ENCODE measurements at regions not wholly inside any gene's neighbourhood (a gene's known extent, or its start where the extent isn't known, plus 50 kb on each side); places are given as distances from the start of the nearest gene placed in this dataset.

DNA sequence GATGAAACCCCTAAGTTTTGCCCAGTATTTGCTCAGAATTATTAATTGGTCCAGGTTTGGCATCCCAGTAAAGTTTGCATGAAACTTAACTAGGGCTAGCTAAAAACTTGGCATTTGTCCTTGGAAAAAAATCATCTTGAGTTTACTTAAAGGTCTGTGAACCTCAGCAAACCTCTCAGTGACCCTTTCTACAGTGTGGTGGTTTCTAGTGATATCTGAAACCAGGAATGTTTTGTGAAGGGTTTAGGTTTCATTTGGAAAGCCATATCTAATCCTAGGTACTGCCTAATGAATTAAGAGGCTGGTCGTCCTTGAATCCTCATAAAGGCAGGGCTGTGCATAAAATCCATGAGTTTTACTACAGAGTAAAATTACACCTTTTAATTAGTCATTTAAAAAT lies 218.5 kb upstream of the ANKRD50 start:
- no peak for TF ChIP-seq TAF1 (IDR thresholded peaks at IDR 0.05; ENCODE audit: borderline replicate concordance, insufficient read depth, low read length)
- no peak for TF ChIP-seq SIN3A (IDR thresholded peaks at IDR 0.05; ENCODE audit: borderline replicate concordance, insufficient read depth, low read length)
- no peak for TF ChIP-seq POLR2AphosphoS5 (IDR thresholded peaks at IDR 0.05; ENCODE audit: low read depth, low read length)
- TF ChIP-seq, protein P1, sequence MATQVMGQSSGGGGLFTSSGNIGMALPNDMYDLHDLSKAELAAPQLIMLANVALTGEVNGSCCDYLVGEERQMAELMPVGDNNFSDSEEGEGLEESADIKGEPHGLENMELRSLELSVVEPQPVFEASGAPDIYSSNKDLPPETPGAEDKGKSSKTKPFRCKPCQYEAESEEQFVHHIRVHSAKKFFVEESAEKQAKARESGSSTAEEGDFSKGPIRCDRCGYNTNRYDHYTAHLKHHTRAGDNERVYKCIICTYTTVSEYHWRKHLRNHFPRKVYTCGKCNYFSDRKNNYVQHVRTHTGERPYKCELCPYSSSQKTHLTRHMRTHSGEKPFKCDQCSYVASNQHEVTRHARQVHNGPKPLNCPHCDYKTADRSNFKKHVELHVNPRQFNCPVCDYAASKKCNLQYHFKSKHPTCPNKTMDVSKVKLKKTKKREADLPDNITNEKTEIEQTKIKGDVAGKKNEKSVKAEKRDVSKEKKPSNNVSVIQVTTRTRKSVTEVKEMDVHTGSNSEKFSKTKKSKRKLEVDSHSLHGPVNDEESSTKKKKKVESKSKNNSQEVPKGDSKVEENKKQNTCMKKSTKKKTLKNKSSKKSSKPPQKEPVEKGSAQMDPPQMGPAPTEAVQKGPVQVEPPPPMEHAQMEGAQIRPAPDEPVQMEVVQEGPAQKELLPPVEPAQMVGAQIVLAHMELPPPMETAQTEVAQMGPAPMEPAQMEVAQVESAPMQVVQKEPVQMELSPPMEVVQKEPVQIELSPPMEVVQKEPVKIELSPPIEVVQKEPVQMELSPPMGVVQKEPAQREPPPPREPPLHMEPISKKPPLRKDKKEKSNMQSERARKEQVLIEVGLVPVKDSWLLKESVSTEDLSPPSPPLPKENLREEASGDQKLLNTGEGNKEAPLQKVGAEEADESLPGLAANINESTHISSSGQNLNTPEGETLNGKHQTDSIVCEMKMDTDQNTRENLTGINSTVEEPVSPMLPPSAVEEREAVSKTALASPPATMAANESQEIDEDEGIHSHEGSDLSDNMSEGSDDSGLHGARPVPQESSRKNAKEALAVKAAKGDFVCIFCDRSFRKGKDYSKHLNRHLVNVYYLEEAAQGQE (IDR thresholded peaks at IDR 0.05; ENCODE audit: insufficient read depth in 1 of 2, low read depth in 2 of 2, low read length in 2 of 2): no peak
- no peak for TF ChIP-seq FOXP2 (optimal IDR thresholded peaks at IDR 0.05; ENCODE audit: borderline replicate concordance, extremely low read depth, extremely low read length, insufficient read depth)

GRCh38 chr4:124918559-124919122 lies 206.1 kb upstream of the ANKRD50 start:
- TF ChIP-seq POLR2AphosphoS5 (IDR thresholded peaks at IDR 0.05; ENCODE audit: low read depth, low read length): no peak
- TF ChIP-seq, protein P1 (IDR thresholded peaks at IDR 0.05; ENCODE audit: insufficient read depth in 1 of 2, low read depth in 2 of 2, low read length in 2 of 2): no peak
- no peak for TF ChIP-seq FOXP2 (optimal IDR thresholded peaks at IDR 0.05; ENCODE audit: borderline replicate concordance, extremely low read depth, extremely low read length, insufficient read depth)
- TF ChIP-seq SIN3A (IDR thresholded peaks at IDR 0.05; ENCODE audit: borderline replicate concordance, insufficient read depth, low read length): no peak
- TF ChIP-seq TAF1 (IDR thresholded peaks at IDR 0.05; ENCODE audit: borderline replicate concordance, insufficient read depth, low read length): no peak

GRCh38 chr4:124915073-124915472 lies 202.5 kb upstream of the ANKRD50 start:
- no peak for TF ChIP-seq POLR2AphosphoS5 (IDR thresholded peaks at IDR 0.05; ENCODE audit: low read depth, low read length)
- TF ChIP-seq SIN3A (IDR thresholded peaks at IDR 0.05; ENCODE audit: borderline replicate concordance, insufficient read depth, low read length): no peak

GRCh38 chr4:124913237-124913636 lies 200.7 kb upstream of the ANKRD50 start:
- TF ChIP-seq, protein P1 (IDR thresholded peaks at IDR 0.05; ENCODE audit: insufficient read depth in 1 of 2, low read depth in 2 of 2, low read length in 2 of 2): no peak
- TF ChIP-seq SIN3A (IDR thresholded peaks at IDR 0.05; ENCODE audit: borderline replicate concordance, insufficient read depth, low read length) (no peak), POLR2AphosphoS5 (IDR thresholded peaks at IDR 0.05; ENCODE audit: low read depth, low read length) (no peak)

- TF ChIP-seq TAF1 (IDR thresholded peaks at IDR 0.05; ENCODE audit: borderline replicate concordance, insufficient read depth, low read length) (no peak), FOXP2 (optimal IDR thresholded peaks at IDR 0.05; ENCODE audit: borderline replicate concordance, extremely low read depth, extremely low read length, insufficient read depth) (no peak), POLR2AphosphoS5 (IDR thresholded peaks at IDR 0.05; ENCODE audit: low read depth, low read length) (no peak), SIN3A (IDR thresholded peaks at IDR 0.05; ENCODE audit: borderline replicate concordance, insufficient read depth, low read length) (no peak)
- TF ChIP-seq, protein P1 (IDR thresholded peaks at IDR 0.05; ENCODE audit: insufficient read depth in 1 of 2, low read depth in 2 of 2, low read length in 2 of 2): no peak
Observed at GRCh38 chr4:124910327-124910726, 197.8 kb upstream of the ANKRD50 start.
